ENCODE measurements at regions not wholly inside any gene's neighbourhood (a gene's known extent, or its start where the extent isn't known, plus 50 kb on each side); places are given as distances from the start of the nearest gene placed in this dataset.

- TF ChIP-seq EZH2 (IDR thresholded peaks at IDR 0.05; ENCODE audit: borderline replicate concordance, insufficient read depth, low read length, poor library complexity, severe bottlenecking) = no peak
- TF ChIP-seq CTCF (IDR thresholded peaks at IDR 0.05; ENCODE audit: poor library complexity, severe bottlenecking) = no peak
- TF ChIP-seq POLR2AphosphoS5 (IDR thresholded peaks at IDR 0.05) = no peak
- TF ChIP-seq TAF1 (IDR thresholded peaks at IDR 0.05; ENCODE audit: low read depth) = no peak
- no peak for TF ChIP-seq SMC3 (conservative IDR thresholded peaks at IDR 0.05; ENCODE audit: poor library complexity)
- no peak for TF ChIP-seq RAD21 (conservative IDR thresholded peaks at IDR 0.05)
- TF ChIP-seq EP300 (conservative IDR thresholded peaks at IDR 0.05; ENCODE audit: poor library complexity, severe bottlenecking) = no peak
Measured at GRCh38 chr1:228904222-228904621, 168.9 kb downstream of the RHOU start.
